ENCODE measurements at regions not wholly inside any gene's neighbourhood (a gene's known extent, or its start where the extent isn't known, plus 50 kb on each side); places are given as distances from the start of the nearest gene placed in this dataset.
"Not testable (repeated sequence)": the region's sequence is repeated elsewhere in the genome, so short reads cannot be mapped to it uniquely, and the experiment has no call there.

- no peak for FAIRE-seq
Observed at GRCh38 chr2:146540271-146540932, 1304.4 kb upstream of the ACVR2A start.

- FAIRE-seq: not testable (repeated sequence)
Observed at GRCh38 chr2:146539739-146540138, 1305.1 kb upstream of the ACVR2A start.

- FAIRE-seq: no peak
Observed at GRCh38 chr2:146537477-146537876, 1307.4 kb upstream of the ACVR2A start.

GRCh38 chr2:146532509-146533147, 1312.2 kb upstream of the ACVR2A start:
- FAIRE-seq: no peak

- FAIRE-seq: no peak
Observed at GRCh38 chr2:146532009-146532408, 1312.8 kb upstream of the ACVR2A start.

GRCh38 chr2:146530886-146531285, 1313.9 kb upstream of the ACVR2A start:
- no peak for FAIRE-seq

- FAIRE-seq: no peak
Observed at GRCh38 chr2:146527166-146527565, 1317.7 kb upstream of the ACVR2A start.

- no peak for FAIRE-seq
Observed at GRCh38 chr2:146523196-146523595, 1321.6 kb upstream of the ACVR2A start.

GRCh38 chr2:146506851-146507250, 1338.0 kb upstream of the ACVR2A start:
- no peak for FAIRE-seq

GRCh38 chr2:146503366-146503765, 1341.5 kb upstream of the ACVR2A start:
- no peak for FAIRE-seq

- no peak for FAIRE-seq
Observed at GRCh38 chr2:146496248-146496647, 1348.6 kb upstream of the ACVR2A start.

- FAIRE-seq: no peak
Observed at GRCh38 chr2:146489386-146489785, 1355.4 kb upstream of the ACVR2A start.

- FAIRE-seq: no peak
Observed at GRCh38 chr2:146481629-146482028, 1363.2 kb upstream of the ACVR2A start.

GRCh38 chr2:146477383-146477782, 1367.4 kb upstream of the ACVR2A start:
- no peak for FAIRE-seq

- FAIRE-seq: no peak
Observed at GRCh38 chr2:146468578-146468977, 1376.3 kb upstream of the ACVR2A start.

- no peak for FAIRE-seq
Observed at GRCh38 chr2:146467425-146467824, 1377.4 kb upstream of the ACVR2A start.

- no peak for FAIRE-seq
Observed at GRCh38 chr2:146465460-146465859, 1379.4 kb upstream of the ACVR2A start.

GRCh38 chr2:146461068-146461467, 1383.8 kb upstream of the ACVR2A start:
- FAIRE-seq: no peak

GRCh38 chr2:146458585-146458984, 1386.2 kb upstream of the ACVR2A start:
- no peak for FAIRE-seq

GRCh38 chr2:146457221-146457620, 1387.6 kb upstream of the ACVR2A start:
- FAIRE-seq: no peak

- FAIRE-seq: no peak
Observed at GRCh38 chr2:146455325-146455724, 1389.5 kb upstream of the ACVR2A start.

GRCh38 chr2:146451972-146452371, 1392.9 kb upstream of the ACVR2A start:
- no peak for FAIRE-seq

GRCh38 chr2:146450131-146450530, 1394.7 kb upstream of the ACVR2A start:
- no peak for FAIRE-seq

- no peak for FAIRE-seq
Observed at GRCh38 chr2:146444987-146445386, 1399.8 kb upstream of the ACVR2A start.

- FAIRE-seq: no peak
Observed at GRCh38 chr2:146444085-146444484, 1400.7 kb upstream of the ACVR2A start.

All from colon (tissue), 2 donors.